Mesothelial cell of epicardium (in vitro differentiated cells): ENCODE measurements at regions not wholly inside any gene's neighbourhood (a gene's known extent, or its start where the extent isn't known, plus 50 kb on each side); places are given as distances from the start of the nearest gene placed in this dataset.

ENCODE experiments used
- DNase-seq, 2 experiments: peaks; one replicate each; pipeline ENCODE4 v3.0.0; 2021; ENCODE audit warnings: low spot score in 2 of 2; ENCODE audit not compliant: unreplicated experiment in 2 of 2
- H3K27ac Mint-ChIP-seq: 2 replicates; pipeline ENCODE4 v1.8.0; 2021; ENCODE audit warnings: mixed read lengths
- H3K27me3 Mint-ChIP-seq: 2 replicates; pipeline ENCODE4 v1.8.0; 2021; ENCODE audit warnings: low read depth, mixed read lengths
- H3K36me3 Mint-ChIP-seq: 2 replicates; pipeline ENCODE4 v1.8.0; 2021; ENCODE audit warnings: mixed read lengths
- H3K4me1 Mint-ChIP-seq: 2 replicates; pipeline ENCODE4 v1.8.0; 2021; ENCODE audit warnings: mixed read lengths
- H3K4me3 Mint-ChIP-seq: 2 replicates; pipeline ENCODE4 v1.8.0; 2021; ENCODE audit warnings: mild to moderate bottlenecking, moderate library complexity, mixed read lengths
- H3K9me3 Mint-ChIP-seq: 2 replicates; pipeline ENCODE4 v1.8.0; 2021; ENCODE audit warnings: mixed read lengths
- TF ChIP-seq, protein P1 (sequence below): fragments of 200-600 bp; sonication (generic); IDR thresholded peaks from one replicate; pipeline ENCODE4 v1.5.0; 2021; ENCODE audit warnings: antibody characterized with exemption; ENCODE audit not compliant: unreplicated experiment

GRCh38 chr5:81846301-81846700 is 95.4 kb upstream of the SSBP2 start:
- Mint-ChIP-seq H3K4me1 (peaks cover 71% of the 10 kb centered on the region), H3K27me3 (no peaks in the 10 kb centered on the region), H3K4me3 (no peak overlapping the region), H3K27ac (no peak overlapping the region), H3K36me3 (no peaks in the 10 kb centered on the region), H3K9me3 (no peaks in the 10 kb centered on the region)
- TF ChIP-seq, protein P1, sequence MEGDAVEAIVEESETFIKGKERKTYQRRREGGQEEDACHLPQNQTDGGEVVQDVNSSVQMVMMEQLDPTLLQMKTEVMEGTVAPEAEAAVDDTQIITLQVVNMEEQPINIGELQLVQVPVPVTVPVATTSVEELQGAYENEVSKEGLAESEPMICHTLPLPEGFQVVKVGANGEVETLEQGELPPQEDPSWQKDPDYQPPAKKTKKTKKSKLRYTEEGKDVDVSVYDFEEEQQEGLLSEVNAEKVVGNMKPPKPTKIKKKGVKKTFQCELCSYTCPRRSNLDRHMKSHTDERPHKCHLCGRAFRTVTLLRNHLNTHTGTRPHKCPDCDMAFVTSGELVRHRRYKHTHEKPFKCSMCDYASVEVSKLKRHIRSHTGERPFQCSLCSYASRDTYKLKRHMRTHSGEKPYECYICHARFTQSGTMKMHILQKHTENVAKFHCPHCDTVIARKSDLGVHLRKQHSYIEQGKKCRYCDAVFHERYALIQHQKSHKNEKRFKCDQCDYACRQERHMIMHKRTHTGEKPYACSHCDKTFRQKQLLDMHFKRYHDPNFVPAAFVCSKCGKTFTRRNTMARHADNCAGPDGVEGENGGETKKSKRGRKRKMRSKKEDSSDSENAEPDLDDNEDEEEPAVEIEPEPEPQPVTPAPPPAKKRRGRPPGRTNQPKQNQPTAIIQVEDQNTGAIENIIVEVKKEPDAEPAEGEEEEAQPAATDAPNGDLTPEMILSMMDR, result no peak
- DNase-seq, result no peak

DNA sequence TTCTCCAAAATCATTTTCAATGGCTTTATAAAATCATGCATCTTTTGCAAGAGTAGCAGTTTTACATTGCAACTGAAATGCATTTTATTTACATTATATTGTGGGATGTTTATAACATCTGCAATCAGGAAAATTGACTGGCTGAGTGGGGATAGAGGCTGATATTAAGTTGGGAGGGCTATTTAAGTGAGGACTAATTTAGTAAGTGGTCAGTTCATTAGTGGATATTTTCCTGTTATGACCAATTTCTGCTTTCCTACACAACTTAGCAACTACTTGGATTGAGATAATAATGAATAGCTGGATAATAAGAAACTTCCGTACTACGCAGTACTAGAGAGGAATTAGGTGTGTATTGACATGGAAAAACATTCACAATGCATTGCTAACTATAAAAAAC is 92.9 kb upstream of the SSBP2 start:
- TF ChIP-seq, protein P1, result no peak
- no peak overlapping the region for H3K27ac Mint-ChIP-seq
- no peak for DNase-seq
- H3K4me3 Mint-ChIP-seq, result no peak overlapping the region
- H3K36me3 Mint-ChIP-seq, result no peaks in the 10 kb centered on the region
- H3K9me3 Mint-ChIP-seq, result no peaks in the 10 kb centered on the region
- no peaks in the 10 kb centered on the region for H3K27me3 Mint-ChIP-seq
- peaks cover 52% of the 10 kb centered on the region for H3K4me1 Mint-ChIP-seq

- H3K4me3 Mint-ChIP-seq, result no peak overlapping the region
Observed at GRCh38 chr5:81842795-81843398, 92.0 kb upstream of the SSBP2 start.

GRCh38 chr5:81839034-81839433 is 88.1 kb upstream of the SSBP2 start:
- Mint-ChIP-seq H3K36me3 (no peaks in the 10 kb centered on the region), H3K27me3 (no peaks in the 10 kb centered on the region), H3K4me3 (no peak overlapping the region), H3K4me1 (peaks cover 50% of the 10 kb centered on the region), H3K27ac (no peak overlapping the region), H3K9me3 (peaks cover 1% of the 10 kb centered on the region)
- DNase-seq, result no peak
- TF ChIP-seq, protein P1, result no peak

More at GRCh38 chr5:81842795-81843398, 92.0 kb upstream of the SSBP2 start:
- H3K27ac Mint-ChIP-seq, result peak overlapping the region; percentile 70
- TF ChIP-seq, protein P1, result no peak
- no peak for DNase-seq
- H3K9me3 Mint-ChIP-seq, result no peaks in the 10 kb centered on the region
- H3K36me3 Mint-ChIP-seq, result no peaks in the 10 kb centered on the region
- peaks cover 49% of the 10 kb centered on the region for H3K4me1 Mint-ChIP-seq
- H3K27me3 Mint-ChIP-seq, result no peaks in the 10 kb centered on the region

DNA sequence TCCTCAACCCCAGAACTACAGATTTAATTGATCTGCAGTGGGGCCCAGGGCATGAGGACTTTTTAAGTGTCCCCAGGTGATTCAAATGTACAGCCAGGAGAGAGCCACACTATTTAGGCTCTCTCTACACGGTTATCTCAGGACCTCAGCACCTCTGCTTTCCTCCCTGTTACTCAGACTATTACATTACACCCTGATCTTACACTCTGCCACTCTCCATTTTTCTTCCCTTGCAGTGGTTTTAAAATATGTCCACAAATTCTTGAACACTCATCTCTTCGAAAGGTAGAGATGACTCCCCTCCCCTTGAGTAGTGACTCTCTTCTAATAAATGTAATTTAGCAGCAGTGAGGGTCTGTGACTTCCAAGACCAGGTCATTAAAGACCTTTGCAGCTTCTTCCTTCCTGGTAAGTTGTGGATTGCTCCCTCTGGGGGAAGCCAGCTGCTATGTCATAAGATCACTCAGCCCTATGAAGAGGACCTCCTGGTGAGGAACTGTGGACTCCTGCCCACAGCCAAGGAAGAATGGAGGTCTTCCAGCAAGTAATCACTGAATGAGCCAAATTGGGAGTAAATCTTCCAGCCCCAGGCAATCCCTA is 87.5 kb upstream of the SSBP2 start:
- TF ChIP-seq, protein P1, result no peak
- H3K4me1 Mint-ChIP-seq, result peaks cover 44% of the 10 kb centered on the region
- H3K27ac Mint-ChIP-seq, result no peak overlapping the region
- no peak for DNase-seq
- H3K27me3 Mint-ChIP-seq, result no peaks in the 10 kb centered on the region
- no peaks in the 10 kb centered on the region for H3K36me3 Mint-ChIP-seq
- H3K4me3 Mint-ChIP-seq, result no peak overlapping the region
- peaks cover 4% of the 10 kb centered on the region for H3K9me3 Mint-ChIP-seq
